ENCODE measurements at regions not wholly inside any gene's neighbourhood (a gene's known extent, or its start where the extent isn't known, plus 50 kb on each side); places are given as distances from the start of the nearest gene placed in this dataset.

DNA sequence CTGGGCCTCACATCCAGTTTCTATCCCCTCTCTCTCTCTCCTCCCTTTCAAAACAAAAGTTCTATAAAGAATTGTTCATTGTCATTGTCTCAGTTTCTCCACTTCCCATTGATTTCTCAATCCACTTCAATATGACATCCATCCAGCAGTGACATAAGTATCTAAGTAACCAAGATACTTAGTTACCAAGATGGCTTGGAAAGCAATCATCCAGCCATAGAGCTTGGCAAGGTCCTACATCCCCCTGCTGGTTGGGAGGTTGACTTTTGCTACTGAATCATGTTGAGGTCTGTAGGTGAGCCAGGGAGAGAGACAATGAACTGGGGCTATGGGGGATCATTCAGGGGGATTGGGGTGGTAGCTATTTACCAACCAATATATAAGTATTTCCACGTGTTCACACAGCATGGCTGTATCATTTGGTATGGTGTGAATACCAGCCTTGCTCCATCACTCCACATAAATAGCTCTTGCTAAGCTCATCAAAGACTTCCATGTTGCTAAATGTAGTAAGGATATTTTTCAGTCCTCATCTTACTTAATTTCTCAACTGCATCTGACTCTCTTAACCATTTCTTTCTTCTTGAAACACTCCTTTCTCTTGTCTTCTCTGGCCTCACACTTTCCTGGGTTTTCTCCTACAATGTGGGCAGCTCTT is 58.8 kb upstream of the NTRK3 start:
- no peaks in the 10 kb centered on the region for H3K36me3 ChIP-seq (ENCODE audit: control insufficient read depth, low read length)
- H3F3A ChIP-seq (ENCODE audit: control insufficient read depth, insufficient read depth): no peaks in the 10 kb centered on the region
- H3K9me2 ChIP-seq (replicated peaks; ENCODE audit: control insufficient read depth, low read length): no peaks in the 10 kb centered on the region
- H3K9me3 ChIP-seq (ENCODE audit: control insufficient read depth, insufficient read depth, low read length): no peaks in the 10 kb centered on the region
- TF ChIP-seq EZH2phosphoT487 (IDR thresholded peaks at IDR 0.05; ENCODE audit: borderline replicate concordance, low read length): no peak
- TF ChIP-seq, protein P1, sequence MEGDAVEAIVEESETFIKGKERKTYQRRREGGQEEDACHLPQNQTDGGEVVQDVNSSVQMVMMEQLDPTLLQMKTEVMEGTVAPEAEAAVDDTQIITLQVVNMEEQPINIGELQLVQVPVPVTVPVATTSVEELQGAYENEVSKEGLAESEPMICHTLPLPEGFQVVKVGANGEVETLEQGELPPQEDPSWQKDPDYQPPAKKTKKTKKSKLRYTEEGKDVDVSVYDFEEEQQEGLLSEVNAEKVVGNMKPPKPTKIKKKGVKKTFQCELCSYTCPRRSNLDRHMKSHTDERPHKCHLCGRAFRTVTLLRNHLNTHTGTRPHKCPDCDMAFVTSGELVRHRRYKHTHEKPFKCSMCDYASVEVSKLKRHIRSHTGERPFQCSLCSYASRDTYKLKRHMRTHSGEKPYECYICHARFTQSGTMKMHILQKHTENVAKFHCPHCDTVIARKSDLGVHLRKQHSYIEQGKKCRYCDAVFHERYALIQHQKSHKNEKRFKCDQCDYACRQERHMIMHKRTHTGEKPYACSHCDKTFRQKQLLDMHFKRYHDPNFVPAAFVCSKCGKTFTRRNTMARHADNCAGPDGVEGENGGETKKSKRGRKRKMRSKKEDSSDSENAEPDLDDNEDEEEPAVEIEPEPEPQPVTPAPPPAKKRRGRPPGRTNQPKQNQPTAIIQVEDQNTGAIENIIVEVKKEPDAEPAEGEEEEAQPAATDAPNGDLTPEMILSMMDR (IDR thresholded peaks at IDR 0.05; ENCODE audit: low read depth, low read length, poor library complexity, severe bottlenecking): no peak
- no peaks in the 10 kb centered on the region for H3K4me1 ChIP-seq (ENCODE audit: control insufficient read depth, low read length)
- H3K79me2 ChIP-seq (ENCODE audit: control insufficient read depth, low read length): no peaks in the 10 kb centered on the region
- H3K27ac ChIP-seq (ENCODE audit: low read depth, low read length): no peak overlapping the region
- H3K4me3 ChIP-seq (ENCODE audit: low read length): no peak overlapping the region
- peaks cover 9% of the 10 kb centered on the region; the same call in 1 of the 2 replicates for H3K27me3 ChIP-seq (ENCODE audit: control insufficient read depth, low read length)
- no peak overlapping the region for H3K4me2 ChIP-seq (ENCODE audit: low read length)
- no peaks in the 10 kb centered on the region for H4K20me1 ChIP-seq (ENCODE audit: control insufficient read depth, insufficient read depth, low read depth, low read length)

DNA sequence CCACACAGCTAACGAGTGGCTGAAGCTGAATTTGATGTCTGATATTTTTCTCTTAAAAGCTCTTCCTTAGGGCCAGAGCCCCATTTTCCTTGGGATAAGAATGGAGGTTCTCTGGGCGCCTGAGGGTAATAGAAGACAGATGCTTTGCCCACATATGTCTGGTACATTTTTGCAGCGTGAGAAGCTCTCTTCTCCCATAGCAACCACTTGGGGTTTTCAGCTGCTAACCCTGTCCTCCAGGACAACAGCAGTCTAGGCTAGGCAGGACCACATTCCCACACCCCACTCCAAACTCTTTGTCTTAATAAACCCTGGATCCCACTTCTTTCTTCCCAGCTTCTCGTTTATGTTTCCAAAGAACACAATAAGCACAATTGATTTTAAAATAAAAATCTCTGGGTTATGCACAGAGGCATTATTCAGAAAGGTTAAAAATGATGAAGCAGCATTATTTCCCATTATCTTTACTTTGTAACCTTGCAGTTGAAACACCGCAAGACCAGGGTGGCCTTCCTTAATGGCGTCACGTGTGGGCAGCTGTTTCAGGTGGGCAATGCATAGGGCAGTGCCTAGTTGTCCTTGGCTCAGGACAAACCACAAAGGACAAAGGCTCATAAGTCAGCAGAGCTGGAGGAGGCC is 56.5 kb upstream of the NTRK3 start:
- no peak overlapping the region for H3K27ac ChIP-seq (ENCODE audit: low read depth, low read length)
- H3K27me3 ChIP-seq (ENCODE audit: control insufficient read depth, low read length): peaks cover 9% of the 10 kb centered on the region; the same call in 1 of the 2 replicates
- no peaks in the 10 kb centered on the region for H3K9me2 ChIP-seq (replicated peaks; ENCODE audit: control insufficient read depth, low read length)
- TF ChIP-seq, protein P1 (IDR thresholded peaks at IDR 0.05; ENCODE audit: low read depth, low read length, poor library complexity, severe bottlenecking): no peak
- TF ChIP-seq EZH2phosphoT487 (IDR thresholded peaks at IDR 0.05; ENCODE audit: borderline replicate concordance, low read length): no peak
- H3F3A ChIP-seq (ENCODE audit: control insufficient read depth, insufficient read depth): no peaks in the 10 kb centered on the region
- no peaks in the 10 kb centered on the region for H3K4me1 ChIP-seq (ENCODE audit: control insufficient read depth, low read length)
- no peaks in the 10 kb centered on the region for H4K20me1 ChIP-seq (ENCODE audit: control insufficient read depth, insufficient read depth, low read depth, low read length)
- no peak overlapping the region for H3K4me3 ChIP-seq (ENCODE audit: low read length)
- H3K79me2 ChIP-seq (ENCODE audit: control insufficient read depth, low read length): no peaks in the 10 kb centered on the region
- no peaks in the 10 kb centered on the region for H3K9me3 ChIP-seq (ENCODE audit: control insufficient read depth, insufficient read depth, low read length)
- H3K36me3 ChIP-seq (ENCODE audit: control insufficient read depth, low read length): no peaks in the 10 kb centered on the region
- no peak overlapping the region for H3K4me2 ChIP-seq (ENCODE audit: low read length)

DNA sequence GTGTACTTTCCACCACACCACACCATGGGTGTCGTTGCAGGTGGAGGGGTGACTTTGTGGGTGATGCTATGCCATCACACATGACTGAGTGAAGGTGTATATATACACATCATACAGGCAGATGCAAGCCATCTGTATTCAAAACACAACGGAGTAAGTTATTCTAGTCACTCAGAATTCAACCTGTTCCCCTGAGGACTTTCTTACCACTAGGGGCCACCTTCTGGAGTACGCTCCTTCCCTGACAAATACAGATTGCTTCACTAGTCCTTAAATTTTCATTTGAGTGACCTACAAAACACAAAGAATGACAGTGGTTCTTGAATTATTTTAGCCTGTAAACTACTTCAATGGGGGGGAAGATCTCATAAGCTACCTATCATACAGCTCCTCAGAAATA is 52.8 kb upstream of the NTRK3 start:
- no peak for TF ChIP-seq EZH2phosphoT487 (IDR thresholded peaks at IDR 0.05; ENCODE audit: borderline replicate concordance, low read length)
- TF ChIP-seq, protein P1 (IDR thresholded peaks at IDR 0.05; ENCODE audit: low read depth, low read length, poor library complexity, severe bottlenecking): no peak
- H3K9me3 ChIP-seq (ENCODE audit: control insufficient read depth, insufficient read depth, low read length): no peaks in the 10 kb centered on the region
- H3K27ac ChIP-seq (ENCODE audit: low read depth, low read length): no peak overlapping the region
- H3K9me2 ChIP-seq (replicated peaks; ENCODE audit: control insufficient read depth, low read length): no peaks in the 10 kb centered on the region
- H3K4me3 ChIP-seq (ENCODE audit: low read length): no peak overlapping the region
- H4K20me1 ChIP-seq (ENCODE audit: control insufficient read depth, insufficient read depth, low read depth, low read length): no peaks in the 10 kb centered on the region
- no peak overlapping the region for H3K4me2 ChIP-seq (ENCODE audit: low read length)
- H3K36me3 ChIP-seq (ENCODE audit: control insufficient read depth, low read length): no peaks in the 10 kb centered on the region
- no peaks in the 10 kb centered on the region for H3K4me1 ChIP-seq (ENCODE audit: control insufficient read depth, low read length)
- no peaks in the 10 kb centered on the region for H3F3A ChIP-seq (ENCODE audit: control insufficient read depth, insufficient read depth)
- 0 out of 2 replicates have a peak, but pooled peaks cover 6% of the 10 kb centered on the region for H3K27me3 ChIP-seq (ENCODE audit: control insufficient read depth, low read length)
- H3K79me2 ChIP-seq (ENCODE audit: control insufficient read depth, low read length): no peaks in the 10 kb centered on the region

Data from DOHH2 (cell line).